H9 (cell line): ENCODE measurements at regions not wholly inside any gene's neighbourhood (a gene's known extent, or its start where the extent isn't known, plus 50 kb on each side); places are given as distances from the start of the nearest gene placed in this dataset.

Experiments
- DNase-seq: peaks from one replicate; pipeline ENCODE4 v3.0.0-alpha.2; 2017
- H2AFZ ChIP-seq: one replicate; pipeline ENCODE4 v1.6.1; 2013; ENCODE audit warnings: mild to moderate bottlenecking, low read length, control low read depth, moderate library complexity
- H2AK5ac ChIP-seq: 2 replicates; pipeline ENCODE4 v1.6.1; 2013; ENCODE audit warnings: low read length, control low read depth, mixed read lengths; ENCODE audit not compliant: insufficient read length
- H2BK120ac ChIP-seq: one replicate; pipeline ENCODE4 v1.6.1; 2013; ENCODE audit warnings: low read depth, mild to moderate bottlenecking, low read length, control low read depth, inconsistent platforms; ENCODE audit not compliant: poor library complexity, severe bottlenecking
- H2BK12ac ChIP-seq: 2 replicates; pipeline ENCODE4 v1.6.1; 2013; ENCODE audit warnings: low read length, control low read depth, mixed read lengths, low read depth; ENCODE audit not compliant: insufficient read length
- H2BK15ac ChIP-seq: 2 replicates; pipeline ENCODE4 v1.6.1; 2013; ENCODE audit warnings: low read depth, low read length, control low read depth
- H2BK20ac ChIP-seq: one replicate; pipeline ENCODE4 v1.6.1; 2013; ENCODE audit warnings: low read depth, mild to moderate bottlenecking, low read length, control low read depth, inconsistent platforms; ENCODE audit not compliant: poor library complexity, severe bottlenecking
- H2BK5ac ChIP-seq: 2 replicates; pipeline ENCODE4 v1.6.1; 2013; ENCODE audit warnings: low read length, control low read depth, mixed read lengths; ENCODE audit not compliant: insufficient read length
- H3K14ac ChIP-seq: 2 replicates; pipeline ENCODE4 v1.6.1; 2013; ENCODE audit warnings: low read length, control low read depth; ENCODE audit not compliant: insufficient read depth
- H3K18ac ChIP-seq: 2 replicates; pipeline ENCODE4 v1.6.1; 2013; ENCODE audit warnings: low read depth, mild to moderate bottlenecking, mixed read lengths, low read length, control low read depth; ENCODE audit not compliant: insufficient read length
- H3K23ac ChIP-seq: 2 replicates; pipeline ENCODE4 v1.6.1; 2013; ENCODE audit warnings: low read length, control low read depth, mixed read lengths, low read depth; ENCODE audit not compliant: insufficient read length
- H3K23me2 ChIP-seq: 2 replicates; pipeline ENCODE4 v1.6.1; 2013; ENCODE audit warnings: low read depth, mild to moderate bottlenecking, mixed read lengths, low read length, control low read depth; ENCODE audit not compliant: insufficient read length, poor library complexity, severe bottlenecking
- H3K27ac ChIP-seq: 2 replicates; pipeline ENCODE4 v1.5.1; 2013; ENCODE audit warnings: low read length, control low read depth, mixed read lengths, low read depth; ENCODE audit not compliant: insufficient read length
- H3K27me3 ChIP-seq: 2 replicates; pipeline ENCODE4 v1.6.1; 2013; ENCODE audit warnings: low read length, control low read depth, inconsistent platforms; ENCODE audit not compliant: insufficient read depth
- H3K4ac ChIP-seq: 2 replicates; pipeline ENCODE4 v1.6.1; 2013; ENCODE audit warnings: low read depth, mild to moderate bottlenecking, control low read depth, inconsistent platforms, low read length, moderate library complexity
- H3K4me1 ChIP-seq: 2 replicates; pipeline ENCODE4 v1.6.1; 2013; ENCODE audit warnings: low read length, control low read depth, inconsistent platforms; ENCODE audit not compliant: insufficient read depth
- H3K4me2 ChIP-seq: 2 replicates; pipeline ENCODE4 v1.6.1; 2013; ENCODE audit warnings: low read length, control low read depth, mixed read lengths; ENCODE audit not compliant: insufficient read length, insufficient read depth
- H3K56ac ChIP-seq: 2 replicates; pipeline ENCODE4 v1.6.1; 2013; ENCODE audit warnings: low read depth, mild to moderate bottlenecking, mixed read lengths, low read length, control low read depth; ENCODE audit not compliant: insufficient read length
- H3K79me1 ChIP-seq: 2 replicates; pipeline ENCODE4 v1.6.1; 2013; ENCODE audit warnings: low read depth, mild to moderate bottlenecking, moderate library complexity, low read length, control low read depth, inconsistent platforms; ENCODE audit not compliant: insufficient read depth, poor library complexity, severe bottlenecking
- H3K79me2 ChIP-seq: 2 replicates; pipeline ENCODE4 v1.6.1; 2013; ENCODE audit warnings: low read length, control low read depth, inconsistent platforms; ENCODE audit not compliant: insufficient read depth
- H3K9ac ChIP-seq: 2 replicates; pipeline ENCODE4 v1.6.1; 2013; ENCODE audit warnings: low read length, control low read depth, mixed read lengths; ENCODE audit not compliant: insufficient read length; ENCODE audit errors: extremely low read depth
- H3K9me3 ChIP-seq: one replicate; pipeline ENCODE4 v1.6.1; 2013; ENCODE audit warnings: low read depth, low read length, inconsistent platforms; ENCODE audit not compliant: control insufficient read depth
- H3T11ph ChIP-seq: one replicate; pipeline ENCODE4 v1.6.1; 2013; ENCODE audit warnings: mild to moderate bottlenecking, low read length, control low read depth, inconsistent platforms
- H4K20me1 ChIP-seq: one replicate; pipeline ENCODE4 v1.6.1; 2013; ENCODE audit not compliant: control insufficient read depth, insufficient read length, insufficient read depth
- H4K5ac ChIP-seq: 2 replicates; pipeline ENCODE4 v1.6.1; 2013; ENCODE audit warnings: low read depth, mild to moderate bottlenecking, mixed read lengths, low read length, control low read depth; ENCODE audit not compliant: insufficient read length
- H4K8ac ChIP-seq: replicated peaks from 2 replicates; pipeline ENCODE4 v1.6.1; 2013; ENCODE audit warnings: low read length, control low read depth, mixed read lengths, low read depth; ENCODE audit not compliant: insufficient read length
- H4K91ac ChIP-seq: 2 replicates; pipeline ENCODE4 v1.6.1; 2013; ENCODE audit warnings: low read depth, mild to moderate bottlenecking, moderate library complexity, mixed read lengths, low read length, control low read depth; ENCODE audit not compliant: insufficient read length
- H3K27ac Mint-ChIP-seq, 3 experiments: 2 replicates in 2 of 3; 3 replicates in 1 of 3; pipeline ENCODE4 v1.8.0; 2020 to 2021; ENCODE audit warnings: mixed read lengths in 3 of 3, mild to moderate bottlenecking in 1 of 3, moderate library complexity in 1 of 3
- H3K27me3 Mint-ChIP-seq: 2 replicates; pipeline ENCODE4 v1.8.0; 2021; ENCODE audit warnings: low read depth, mild to moderate bottlenecking, moderate library complexity, mixed read lengths
- H3K36me3 Mint-ChIP-seq, 3 experiments: 2 replicates in 2 of 3; 3 replicates in 1 of 3; pipeline ENCODE4 v1.8.0; 2020 to 2021; ENCODE audit warnings: low read depth in 3 of 3, mixed read lengths in 3 of 3; ENCODE audit not compliant: insufficient read depth in 1 of 3
- H3K4me1 Mint-ChIP-seq, 2 experiments: 2 replicates each; pipeline ENCODE4 v1.8.0; 2020; ENCODE audit warnings: mixed read lengths in 2 of 2
- H3K4me3 Mint-ChIP-seq, 2 experiments: 2 replicates in 1 of 2; 3 replicates in 1 of 2; pipeline ENCODE4 v1.8.0; 2020 to 2021; ENCODE audit warnings: mild to moderate bottlenecking in 2 of 2, mixed read lengths in 2 of 2, moderate library complexity in 1 of 2
- H3K9me3 Mint-ChIP-seq, 2 experiments: 2 replicates in 1 of 2; 3 replicates in 1 of 2; pipeline ENCODE4 v1.8.0; 2020; ENCODE audit warnings: mild to moderate bottlenecking in 2 of 2, mixed read lengths in 2 of 2, moderate library complexity in 1 of 2
- CTCF ChIP-seq: fragments of 200-600 bp; sonication (generic); conservative IDR thresholded peaks from 3 replicates; pipeline ENCODE4 v1.8.0; 2021; ENCODE audit warnings: antibody characterized with exemption, mild to moderate bottlenecking
- WGBS: extraction: QIAGEN DNeasy Blood & Tissue Kit; methylation state at CpG from one replicate; pipeline ENCODE4 v1.1.7; 2013; ENCODE audit warnings: missing lambda C conversion rate, low lambda C conversion rate, mixed read lengths; ENCODE audit not compliant: insufficient read length; ENCODE audit errors: extremely low coverage; 5-methylcytosine and 5-hydroxymethylcytosine counted together

- no peak overlapping the region for H3T11ph ChIP-seq
- no peak for DNase-seq
- no peaks in the 10 kb centered on the region for H3K4me1 Mint-ChIP-seq
- H3K23ac ChIP-seq: no peak overlapping the region
- no peak overlapping the region for H3K27ac ChIP-seq
- H2AFZ ChIP-seq: peak overlapping the region; percentile 32
- H2BK12ac ChIP-seq: no peak overlapping the region
- WGBS: no CpG with 5 or more reads among the region's 1 CpG
- no peak for TF ChIP-seq CTCF
- H4K8ac ChIP-seq: no peak overlapping the region
- no peaks in the 10 kb centered on the region for H3K79me2 ChIP-seq
- H3K4me1 ChIP-seq: no peaks in the 10 kb centered on the region
- no peak overlapping the region for H2BK120ac ChIP-seq
- no peak overlapping the region for H3K18ac ChIP-seq
- no peak overlapping the region for H2BK20ac ChIP-seq
- H4K91ac ChIP-seq: no peak overlapping the region
- no peak overlapping the region for H2BK5ac ChIP-seq
- H3K56ac ChIP-seq: no peak overlapping the region
- no peak overlapping the region for H3K4me2 ChIP-seq
- H3K23me2 ChIP-seq: no peaks in the 10 kb centered on the region
- no peaks in the 10 kb centered on the region for H4K20me1 ChIP-seq
- H3K9me3 ChIP-seq: no peaks in the 10 kb centered on the region
- no peaks in the 10 kb centered on the region for H3K27me3 Mint-ChIP-seq
- no peak overlapping the region for H3K9ac ChIP-seq
- H3K27me3 ChIP-seq: no peaks in the 10 kb centered on the region
- peaks cover 10 to 14% of the 10 kb centered on the region in 2 experiments for H3K9me3 Mint-ChIP-seq
- no peak overlapping the region for H2BK15ac ChIP-seq
- peaks cover 0 to 5% (median 0%) of the 10 kb centered on the region in 3 experiments; a peak in 2 of 7 replicates for H3K36me3 Mint-ChIP-seq
- H4K5ac ChIP-seq: no peak overlapping the region
- H3K79me1 ChIP-seq: no peaks in the 10 kb centered on the region
- H2AK5ac ChIP-seq: no peak overlapping the region
- no peak overlapping the region for H3K4me3 Mint-ChIP-seq
- no peak overlapping the region for H3K4ac ChIP-seq
- no peak overlapping the region for H3K14ac ChIP-seq
- H3K27ac Mint-ChIP-seq: no peak overlapping the region
Observed at GRCh38 chr9:20178197-20178596, 389.4 kb upstream of the SLC24A2 start.
